GM23338 (cell line): ENCODE measurements at regions not wholly inside any gene's neighbourhood (a gene's known extent, or its start where the extent isn't known, plus 50 kb on each side); places are given as distances from the start of the nearest gene placed in this dataset.

ENCODE experiments used
- ATAC-seq: fragments of 200-7000 bp; cut with Tn5 transposase; 3 replicates; pipeline ENCODE4 v1.9.1; 2020
- DNase-seq: peaks from one replicate; pipeline ENCODE4 v3.0.0-alpha.2; 2015; ENCODE audit warnings: low spot score
- H2AFZ ChIP-seq: fragments of 200-600 bp; sonication (generic); 2 replicates; pipeline ENCODE4 v1.8.0; 2016; ENCODE audit warnings: antibody characterized with exemption, mild to moderate bottlenecking, moderate library complexity
- H3F3A ChIP-seq: fragments of 200-600 bp; sonication (generic); replicated peaks from 2 replicates; pipeline ENCODE4 v1.8.0; 2017; ENCODE audit warnings: antibody characterized with exemption, mixed run types, low read depth
- H3K27ac ChIP-seq: fragments of 200-600 bp; sonication (generic); 2 replicates; pipeline ENCODE4 v1.6.1; 2016; ENCODE audit warnings: low read depth
- H3K27me3 ChIP-seq: fragments of 200-600 bp; sonication (generic); 2 replicates; pipeline ENCODE4 v1.8.0; 2016; ENCODE audit warnings: mild to moderate bottlenecking, mixed run types, moderate library complexity; ENCODE audit not compliant: insufficient read depth
- H3K36me3 ChIP-seq: fragments of 200-600 bp; sonication (generic); 2 replicates; pipeline ENCODE4 v1.8.0; 2016; ENCODE audit warnings: mild to moderate bottlenecking; ENCODE audit not compliant: insufficient read depth
- H3K4me1 ChIP-seq: fragments of 200-600 bp; sonication (generic); 2 replicates; pipeline ENCODE4 v1.8.0; 2016; ENCODE audit warnings: mild to moderate bottlenecking, moderate library complexity; ENCODE audit not compliant: insufficient read depth
- H3K4me2 ChIP-seq: fragments of 200-600 bp; sonication (generic); 2 replicates; pipeline ENCODE4 v1.7.1; 2017; ENCODE audit warnings: mixed run types
- H3K4me3 ChIP-seq: fragments of 200-600 bp; sonication (generic); 2 replicates; pipeline ENCODE4 v1.6.1; 2016; ENCODE audit warnings: mixed run types
- H3K79me2 ChIP-seq: fragments of 200-600 bp; sonication (generic); replicated peaks from 2 replicates; pipeline ENCODE4 v1.8.0; 2017; ENCODE audit warnings: mild to moderate bottlenecking; ENCODE audit not compliant: insufficient read depth
- H3K9me2 ChIP-seq: fragments of 200-600 bp; sonication (generic); 2 replicates; pipeline ENCODE4 v1.8.0; 2017; ENCODE audit not compliant: insufficient read depth
- H4K20me1 ChIP-seq: fragments of 200-600 bp; sonication (generic); replicated peaks from 2 replicates; pipeline ENCODE4 v1.8.0; 2017; ENCODE audit warnings: mild to moderate bottlenecking; ENCODE audit not compliant: insufficient read depth
- H3K27ac Mint-ChIP-seq: 2 replicates; pipeline ENCODE4 v1.8.0; 2020; ENCODE audit warnings: inconsistent platforms, mild to moderate bottlenecking, moderate library complexity, mixed read lengths
- H3K27me3 Mint-ChIP-seq: 3 replicates; pipeline ENCODE4 v1.8.0; 2022; ENCODE audit warnings: low read depth, mild to moderate bottlenecking, moderate library complexity, mixed read lengths, inconsistent platforms; ENCODE audit not compliant: insufficient read depth, poor library complexity
- H3K36me3 Mint-ChIP-seq: 3 replicates; pipeline ENCODE4 v1.8.0; 2021; ENCODE audit warnings: low read depth, mild to moderate bottlenecking, inconsistent platforms, moderate library complexity, mixed read lengths
- H3K4me1 Mint-ChIP-seq: 3 replicates; pipeline ENCODE4 v1.8.0; 2020; ENCODE audit warnings: mild to moderate bottlenecking, inconsistent platforms, mixed read lengths
- H3K4me3 Mint-ChIP-seq: 3 replicates; pipeline ENCODE4 v1.8.0; 2021; ENCODE audit warnings: moderate library complexity, mild to moderate bottlenecking, inconsistent platforms, mixed read lengths
- H3K9me3 Mint-ChIP-seq: 3 replicates; pipeline ENCODE4 v1.8.0; 2020; ENCODE audit warnings: moderate library complexity, mild to moderate bottlenecking, inconsistent platforms, mixed read lengths
- CREB1 ChIP-seq: fragments of 250-450 bp; sonication (Bioruptor Pico); IDR thresholded peaks from 2 replicates; pipeline ENCODE4 v1.5.0; 2020; ENCODE audit warnings: low read depth, mild to moderate bottlenecking, moderate library complexity
- EZH2 ChIP-seq: fragments of 200-600 bp; sonication (generic); IDR thresholded peaks from one replicate; pipeline ENCODE4 v1.8.0; 2017; ENCODE audit warnings: antibody characterized with exemption, mild to moderate bottlenecking, low read depth; ENCODE audit not compliant: unreplicated experiment
- EZH2phosphoT487 ChIP-seq: fragments of 200-600 bp; sonication (generic); IDR thresholded peaks from one replicate; pipeline ENCODE4 v1.8.1; 2018; ENCODE audit warnings: antibody characterized with exemption; ENCODE audit not compliant: unreplicated experiment
- JUNB ChIP-seq: IDR thresholded peaks from one replicate; pipeline ENCODE4 v1.6.1; 2016; ENCODE audit warnings: antibody characterized with exemption; ENCODE audit not compliant: unreplicated experiment
- NANOG ChIP-seq: IDR thresholded peaks from 2 replicates; pipeline ENCODE4 v1.6.1; 2016; ENCODE audit warnings: antibody characterized with exemption, borderline replicate concordance
- POLR2AphosphoS5 ChIP-seq: IDR thresholded peaks from 2 replicates; pipeline ENCODE4 v1.6.1; 2016; ENCODE audit warnings: antibody characterized with exemption, low read depth
- REST ChIP-seq: IDR thresholded peaks from one replicate; pipeline ENCODE4 v1.6.1; 2018; ENCODE audit warnings: antibody characterized with exemption; ENCODE audit not compliant: unreplicated experiment
- ZNF331 ChIP-seq: fragments of 250-450 bp; sonication (Bioruptor Pico); IDR thresholded peaks from 2 replicates; pipeline ENCODE4 v1.5.0; 2020; ENCODE audit warnings: low read depth, mild to moderate bottlenecking, moderate library complexity
- TF ChIP-seq, protein P1 (sequence below), 2 experiments: fragments of 200-600 bp in 1 of 2; sonication (generic) in 1 of 2; conservative IDR thresholded peaks; 2 replicates each; pipeline versions ENCODE4 v1.5.1 to v1.6.1; 2016 to 2017; ENCODE audit warnings: antibody characterized with exemption in 2 of 2, low read depth in 2 of 2, mild to moderate bottlenecking in 2 of 2, moderate library complexity in 1 of 2

- no peaks in the 10 kb centered on the region for H3K9me2 ChIP-seq
- H3K36me3 ChIP-seq, result no peaks in the 10 kb centered on the region
- Mint-ChIP-seq H3K27me3 (no peaks in the 10 kb centered on the region), H3K36me3 (no peaks in the 10 kb centered on the region), H3K9me3 (no peaks in the 10 kb centered on the region), H3K27ac (no peak overlapping the region), H3K4me1 (peaks cover 5% of the 10 kb centered on the region; the same call in 2 of the 3 replicates), H3K4me3 (no peak overlapping the region)
- H3K79me2 ChIP-seq, result no peaks in the 10 kb centered on the region
- no peak overlapping the region for H3K4me2 ChIP-seq
- DNase-seq (no peak), ATAC-seq (no peak)
- H2AFZ ChIP-seq, result no peak overlapping the region
- H3F3A ChIP-seq, result no peaks in the 10 kb centered on the region
- no peak overlapping the region for H3K4me3 ChIP-seq
- H3K27me3 ChIP-seq, result no peaks in the 10 kb centered on the region
- TF ChIP-seq, protein P1, sequence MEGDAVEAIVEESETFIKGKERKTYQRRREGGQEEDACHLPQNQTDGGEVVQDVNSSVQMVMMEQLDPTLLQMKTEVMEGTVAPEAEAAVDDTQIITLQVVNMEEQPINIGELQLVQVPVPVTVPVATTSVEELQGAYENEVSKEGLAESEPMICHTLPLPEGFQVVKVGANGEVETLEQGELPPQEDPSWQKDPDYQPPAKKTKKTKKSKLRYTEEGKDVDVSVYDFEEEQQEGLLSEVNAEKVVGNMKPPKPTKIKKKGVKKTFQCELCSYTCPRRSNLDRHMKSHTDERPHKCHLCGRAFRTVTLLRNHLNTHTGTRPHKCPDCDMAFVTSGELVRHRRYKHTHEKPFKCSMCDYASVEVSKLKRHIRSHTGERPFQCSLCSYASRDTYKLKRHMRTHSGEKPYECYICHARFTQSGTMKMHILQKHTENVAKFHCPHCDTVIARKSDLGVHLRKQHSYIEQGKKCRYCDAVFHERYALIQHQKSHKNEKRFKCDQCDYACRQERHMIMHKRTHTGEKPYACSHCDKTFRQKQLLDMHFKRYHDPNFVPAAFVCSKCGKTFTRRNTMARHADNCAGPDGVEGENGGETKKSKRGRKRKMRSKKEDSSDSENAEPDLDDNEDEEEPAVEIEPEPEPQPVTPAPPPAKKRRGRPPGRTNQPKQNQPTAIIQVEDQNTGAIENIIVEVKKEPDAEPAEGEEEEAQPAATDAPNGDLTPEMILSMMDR (conservative IDR thresholded peaks at IDR 0.05; ENCODE audit: low read depth in 2 of 2), result no peak
- no peak for TF ChIP-seq NANOG
- no peak for TF ChIP-seq REST
- TF ChIP-seq EZH2phosphoT487, result no peak
- TF ChIP-seq ZNF331 (CRISPR knock-in tag), result no peak
- TF ChIP-seq POLR2AphosphoS5, result no peak
- H3K4me1 ChIP-seq, result no peaks in the 10 kb centered on the region
- no peaks in the 10 kb centered on the region for H4K20me1 ChIP-seq
- H3K27ac ChIP-seq, result no peak overlapping the region
These were observed 237.6 kb downstream of the ATXN7L3B start for GRCh38 chr12:74775276-74775675.

GRCh38 chr12:74776378-74776777, 238.7 kb downstream of the ATXN7L3B start:
- ATAC-seq (no peak), DNase-seq (peak; percentile 8)
- no peak overlapping the region for H3K4me3 ChIP-seq
- Mint-ChIP-seq H3K27ac (no peak overlapping the region), H3K9me3 (no peaks in the 10 kb centered on the region), H3K4me1 (peaks cover 5% of the 10 kb centered on the region; the same call in 2 of the 3 replicates), H3K4me3 (no peak overlapping the region), H3K36me3 (no peaks in the 10 kb centered on the region), H3K27me3 (no peaks in the 10 kb centered on the region)
- H2AFZ ChIP-seq, result peak overlapping the region; percentile 61; the same call in 1 of the 2 replicates
- no peak overlapping the region for H3K27ac ChIP-seq
- no peaks in the 10 kb centered on the region for H4K20me1 ChIP-seq
- TF ChIP-seq CREB1 (CRISPR knock-in tag), result no peak
- TF ChIP-seq EZH2, result no peak
- no peak for TF ChIP-seq REST
- TF ChIP-seq NANOG, result no peak
- TF ChIP-seq JUNB, result no peak
- no peaks in the 10 kb centered on the region for H3K36me3 ChIP-seq
- no peak overlapping the region for H3K4me2 ChIP-seq
- no peaks in the 10 kb centered on the region for H3F3A ChIP-seq
- no peaks in the 10 kb centered on the region for H3K79me2 ChIP-seq
- H3K9me2 ChIP-seq, result peaks cover 3% of the 10 kb centered on the region; the same call in 1 of the 2 replicates
- no peaks in the 10 kb centered on the region for H3K4me1 ChIP-seq
- no peaks in the 10 kb centered on the region for H3K27me3 ChIP-seq
